Spleen (tissue), 7 donors: ENCODE measurements at regions not wholly inside any gene's neighbourhood (a gene's known extent, or its start where the extent isn't known, plus 50 kb on each side); places are given as distances from the start of the nearest gene placed in this dataset.

Source experiments
- POLR2AphosphoS5 ChIP-seq, 3 donors: sonication (generic); formaldehyde crosslinking; IDR thresholded peaks; one replicate each; pipeline ENCODE4 v1.5.1; 2017; ENCODE audit warnings: antibody characterized with exemption in 3 of 3
- TF ChIP-seq, protein P1 (sequence below), 11 experiments: fragments of 200-600 bp in 7 of 11; fragments of 450-650 bp in 4 of 11; sonication (generic) in 4 of 11; IDR thresholded peaks in 8 of 11; conservative IDR thresholded peaks in 3 of 11; 1 replicate in 7 of 11; 2 replicates in 4 of 11; pipeline versions ENCODE4 v1.4.0 to v1.8.0; 2016 to 2021; ENCODE audit warnings: antibody characterized with exemption in 11 of 11, inconsistent platforms in 4 of 11, mild to moderate bottlenecking in 1 of 11
- donor health status: DM: no; HTN: no; CAD: no; lungs with moderate emphysema.
- donor health status: DM: no; HTN: no; CAD: no.
- donor health status: DM: no; HTN: no; CAD: no.

DNA sequence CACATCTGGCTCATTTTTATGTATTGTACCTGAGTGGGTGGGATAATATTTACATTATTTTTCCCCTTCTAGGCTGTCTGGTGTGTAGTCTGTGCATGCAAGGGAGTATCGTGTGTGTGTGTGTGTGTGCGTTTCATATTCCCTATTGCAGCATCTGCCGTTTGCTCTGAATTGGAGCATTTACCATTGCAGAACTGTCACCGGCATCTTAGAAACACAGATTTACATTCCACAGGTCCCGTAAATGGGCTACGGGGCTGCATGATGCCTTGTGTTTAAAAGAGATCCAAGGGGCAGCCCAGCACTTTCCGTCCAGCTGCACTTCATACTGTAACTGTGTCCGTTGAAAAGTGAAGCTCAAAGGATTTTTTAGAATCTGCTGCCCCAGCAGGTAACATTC is 167.1 kb upstream of the KIAA1217 start:
- TF ChIP-seq, protein P1, sequence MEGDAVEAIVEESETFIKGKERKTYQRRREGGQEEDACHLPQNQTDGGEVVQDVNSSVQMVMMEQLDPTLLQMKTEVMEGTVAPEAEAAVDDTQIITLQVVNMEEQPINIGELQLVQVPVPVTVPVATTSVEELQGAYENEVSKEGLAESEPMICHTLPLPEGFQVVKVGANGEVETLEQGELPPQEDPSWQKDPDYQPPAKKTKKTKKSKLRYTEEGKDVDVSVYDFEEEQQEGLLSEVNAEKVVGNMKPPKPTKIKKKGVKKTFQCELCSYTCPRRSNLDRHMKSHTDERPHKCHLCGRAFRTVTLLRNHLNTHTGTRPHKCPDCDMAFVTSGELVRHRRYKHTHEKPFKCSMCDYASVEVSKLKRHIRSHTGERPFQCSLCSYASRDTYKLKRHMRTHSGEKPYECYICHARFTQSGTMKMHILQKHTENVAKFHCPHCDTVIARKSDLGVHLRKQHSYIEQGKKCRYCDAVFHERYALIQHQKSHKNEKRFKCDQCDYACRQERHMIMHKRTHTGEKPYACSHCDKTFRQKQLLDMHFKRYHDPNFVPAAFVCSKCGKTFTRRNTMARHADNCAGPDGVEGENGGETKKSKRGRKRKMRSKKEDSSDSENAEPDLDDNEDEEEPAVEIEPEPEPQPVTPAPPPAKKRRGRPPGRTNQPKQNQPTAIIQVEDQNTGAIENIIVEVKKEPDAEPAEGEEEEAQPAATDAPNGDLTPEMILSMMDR (IDR thresholded peaks at IDR 0.05 in 8 of 11, conservative IDR thresholded peaks at IDR 0.05 in 3 of 11), result no peak
- TF ChIP-seq POLR2AphosphoS5 (IDR thresholded peaks at IDR 0.05), result no peak
